ENCODE measurements at regions not wholly inside any gene's neighbourhood (a gene's known extent, or its start where the extent isn't known, plus 50 kb on each side); places are given as distances from the start of the nearest gene placed in this dataset.
A peak's percentile ranks its signal among the peaks of the same experiment; 100 is the strongest.

GRCh38 chr6:41404182-41404845 lies 68.9 kb downstream of the NCR2 start:
- DNase-seq (ENCODE audit: low read depth in 4 of 4, low spot score in 2 of 4): no peak

GRCh38 chr6:41405941-41406727 lies 70.7 kb downstream of the NCR2 start:
- DNase-seq (ENCODE audit: low read depth in 4 of 4, low spot score in 2 of 4): no peak

- no peak for DNase-seq (ENCODE audit: low read depth in 4 of 4, low spot score in 2 of 4)
Measured at GRCh38 chr6:41406728-41407489, 71.5 kb downstream of the NCR2 start.

- DNase-seq (ENCODE audit: low read depth in 4 of 4, low spot score in 2 of 4): no peak
Measured at GRCh38 chr6:41408576-41408975, 73.2 kb downstream of the NCR2 start.

GRCh38 chr6:41408982-41409381 lies 73.6 kb downstream of the NCR2 start:
- DNase-seq (ENCODE audit: low read depth in 4 of 4, low spot score in 2 of 4): no peak

- DNase-seq (ENCODE audit: low read depth in 4 of 4, low spot score in 2 of 4): no peak
Measured at GRCh38 chr6:41409489-41409888, 74.1 kb downstream of the NCR2 start.

- no peak for DNase-seq (ENCODE audit: low read depth in 4 of 4, low spot score in 2 of 4)
Measured at GRCh38 chr6:41411961-41412360, 76.6 kb downstream of the NCR2 start.

GRCh38 chr6:41413250-41413649 lies 77.8 kb downstream of the NCR2 start:
- no peak for DNase-seq (ENCODE audit: low read depth in 4 of 4, low spot score in 2 of 4)

- DNase-seq (ENCODE audit: low read depth in 4 of 4, low spot score in 2 of 4): no peak
Measured at GRCh38 chr6:41416501-41416837, 81.1 kb downstream of the NCR2 start.

GRCh38 chr6:41418741-41419140 lies 83.3 kb downstream of the NCR2 start:
- DNase-seq (ENCODE audit: low read depth in 4 of 4, low spot score in 2 of 4): no peak

- DNase-seq (ENCODE audit: low read depth in 4 of 4, low spot score in 2 of 4): no peak
Measured at GRCh38 chr6:41419385-41419784, 84.0 kb downstream of the NCR2 start.

GRCh38 chr6:41420186-41420585 lies 84.8 kb downstream of the NCR2 start:
- no peak for DNase-seq (ENCODE audit: low read depth in 4 of 4, low spot score in 2 of 4)

GRCh38 chr6:41422161-41422560 lies 86.8 kb downstream of the NCR2 start:
- DNase-seq (ENCODE audit: low read depth in 4 of 4, low spot score in 2 of 4): no peak

GRCh38 chr6:41423002-41423401 lies 87.6 kb downstream of the NCR2 start:
- no peak for DNase-seq (ENCODE audit: low read depth in 4 of 4, low spot score in 2 of 4)

- peak in 2 of 4 donors; percentile 77 to 90 for DNase-seq (ENCODE audit: low read depth in 4 of 4, low spot score in 2 of 4)
Measured at GRCh38 chr6:41424370-41425058, 89.1 kb downstream of the NCR2 start.

GRCh38 chr6:41425511-41425910 lies 90.1 kb downstream of the NCR2 start:
- DNase-seq (ENCODE audit: low read depth in 4 of 4, low spot score in 2 of 4): no peak

GRCh38 chr6:41426438-41426851 lies 91.0 kb downstream of the NCR2 start:
- no peak for DNase-seq (ENCODE audit: low read depth in 4 of 4, low spot score in 2 of 4)

GRCh38 chr6:41426888-41427641 lies 91.7 kb downstream of the NCR2 start:
- no peak for DNase-seq (ENCODE audit: low read depth in 4 of 4, low spot score in 2 of 4)

- DNase-seq (ENCODE audit: low read depth in 4 of 4, low spot score in 2 of 4): no peak
Measured at GRCh38 chr6:41427642-41428335, 92.4 kb downstream of the NCR2 start.

Data from left renal cortex interstitium (tissue), 4 donors.